Memory B cell (primary cell): ENCODE measurements at regions not wholly inside any gene's neighbourhood (a gene's known extent, or its start where the extent isn't known, plus 50 kb on each side); places are given as distances from the start of the nearest gene placed in this dataset.
"Not testable (repeated sequence)": the region's sequence is repeated elsewhere in the genome, so short reads cannot be mapped to it uniquely, and the experiment has no call there.

Experiments
- ATAC-seq: fragments of 150-1000 bp; cut with Tn5 transposase; 2 replicates; pipeline ENCODE4 v1.10.0; 2021; ENCODE audit warnings: low read depth, mild to moderate bottlenecking, moderate library complexity
- DNase-seq, 2 donors: peaks; one replicate each; pipeline ENCODE4 v3.0.0; 2022; ENCODE audit warnings: low spot score in 2 of 2
- H3K27ac Mint-ChIP-seq: one replicate; pipeline ENCODE4 v1.8.0; 2022; ENCODE audit warnings: mild to moderate bottlenecking, moderate library complexity, mixed read lengths
- H3K27me3 Mint-ChIP-seq: one replicate; pipeline ENCODE4 v1.8.0; 2022; ENCODE audit warnings: mixed read lengths
- H3K36me3 Mint-ChIP-seq: one replicate; pipeline ENCODE4 v1.8.0; 2022; ENCODE audit warnings: mild to moderate bottlenecking, mixed read lengths
- H3K4me1 Mint-ChIP-seq: one replicate; pipeline ENCODE4 v1.8.0; 2022; ENCODE audit warnings: mixed read lengths
- H3K4me3 Mint-ChIP-seq: one replicate; pipeline ENCODE4 v1.8.0; 2022; ENCODE audit warnings: mild to moderate bottlenecking, moderate library complexity, mixed read lengths
- H3K9me3 Mint-ChIP-seq: one replicate; pipeline ENCODE4 v1.8.0; 2022; ENCODE audit warnings: mixed read lengths

DNA sequence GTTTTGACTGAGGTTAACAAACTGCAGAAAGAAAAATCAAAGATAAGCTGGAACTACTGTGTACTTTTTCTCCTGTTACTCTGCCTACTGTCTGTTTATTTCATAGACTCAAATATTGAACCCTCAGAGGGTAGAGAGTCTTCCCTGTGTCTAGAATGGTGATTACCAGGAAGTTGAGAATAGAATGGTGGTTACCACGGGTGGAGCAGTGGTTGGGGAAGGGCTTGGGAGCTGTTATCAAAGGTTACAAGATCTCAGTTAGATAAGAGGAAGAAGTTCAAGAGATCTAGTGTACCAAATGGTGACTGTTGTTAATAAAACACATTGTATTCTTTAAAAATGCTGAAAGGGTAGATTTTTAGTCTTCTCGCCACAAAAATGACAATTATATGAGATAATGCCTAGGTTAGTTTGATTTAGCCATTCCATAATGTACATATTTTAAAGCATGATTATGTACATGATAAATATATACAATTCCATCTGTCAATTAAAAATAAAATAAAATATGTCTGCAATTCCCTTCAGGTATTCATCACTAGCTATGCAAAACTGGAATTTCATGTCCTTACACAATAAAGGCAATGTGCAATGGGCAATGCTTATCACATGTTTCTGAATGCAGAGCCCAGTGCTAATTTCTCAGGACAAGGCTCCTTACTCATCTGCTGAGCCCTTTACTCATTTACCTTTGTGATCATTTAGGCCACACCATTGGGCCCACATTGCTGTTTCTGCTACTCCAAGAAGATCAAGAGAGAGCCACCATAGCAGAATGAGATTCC lies 474.3 kb upstream of the CAMK1G start:
- no peak for DNase-seq
- H3K4me1 Mint-ChIP-seq, result no peaks in the 10 kb centered on the region
- H3K4me3 Mint-ChIP-seq, result no peak overlapping the region
- H3K36me3 Mint-ChIP-seq, result no peaks in the 10 kb centered on the region
- no peak overlapping the region for H3K27ac Mint-ChIP-seq
- no peaks in the 10 kb centered on the region for H3K9me3 Mint-ChIP-seq
- H3K27me3 Mint-ChIP-seq, result no peaks in the 10 kb centered on the region
- ATAC-seq, result no peak

GRCh38 chr1:209113521-209113920 lies 470.0 kb upstream of the CAMK1G start:
- Mint-ChIP-seq H3K27me3 (no peaks in the 10 kb centered on the region), H3K4me3 (no peak overlapping the region), H3K4me1 (no peaks in the 10 kb centered on the region), H3K36me3 (no peaks in the 10 kb centered on the region), H3K9me3 (peaks cover 3% of the 10 kb centered on the region), H3K27ac (no peak overlapping the region)
- ATAC-seq, result no peak
- DNase-seq, result no peak

GRCh38 chr1:209116705-209117104 lies 466.8 kb upstream of the CAMK1G start:
- Mint-ChIP-seq H3K4me1 (no peaks in the 10 kb centered on the region), H3K9me3 (peaks cover 5% of the 10 kb centered on the region)
- ATAC-seq, result no peak

GRCh38 chr1:209123601-209124000 lies 459.9 kb upstream of the CAMK1G start:
- H3K4me3 Mint-ChIP-seq, result no peak overlapping the region
- peaks cover 3% of the 10 kb centered on the region for H3K9me3 Mint-ChIP-seq
- no peaks in the 10 kb centered on the region for H3K4me1 Mint-ChIP-seq
- peaks cover 4% of the 10 kb centered on the region for H3K27me3 Mint-ChIP-seq
- DNase-seq (no peak), ATAC-seq (no peak)
- no peak overlapping the region for H3K27ac Mint-ChIP-seq
- no peaks in the 10 kb centered on the region for H3K36me3 Mint-ChIP-seq

More at GRCh38 chr1:209116705-209117104, 466.8 kb upstream of the CAMK1G start:
- H3K36me3 Mint-ChIP-seq, result no peaks in the 10 kb centered on the region
- H3K27me3 Mint-ChIP-seq, result peaks cover 2% of the 10 kb centered on the region
- DNase-seq, result no peak
- no peak overlapping the region for H3K27ac Mint-ChIP-seq
- no peak overlapping the region for H3K4me3 Mint-ChIP-seq

DNA sequence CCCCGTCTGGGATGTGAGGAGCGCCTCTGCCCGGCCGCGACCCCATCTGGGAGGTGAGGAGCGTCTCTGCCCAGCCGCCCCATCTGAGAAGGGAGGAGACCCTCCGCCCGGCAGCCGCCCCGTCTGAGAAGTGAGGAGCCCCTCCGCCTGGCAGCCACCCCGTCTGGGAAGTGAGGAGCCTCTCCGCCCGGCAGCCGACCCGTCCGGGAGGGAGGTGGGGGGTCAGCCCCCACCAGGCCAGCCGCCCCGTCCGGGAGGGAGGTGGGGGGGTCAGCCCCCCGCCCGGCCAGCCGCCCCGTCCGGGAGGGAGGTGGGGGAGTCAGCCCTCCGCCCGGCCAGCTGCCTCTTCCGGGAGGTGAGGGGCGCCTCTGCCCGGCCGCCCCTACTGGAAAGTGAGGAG lies 454.4 kb upstream of the CAMK1G start:
- H3K9me3 Mint-ChIP-seq, H3K27ac Mint-ChIP-seq, H3K4me1 Mint-ChIP-seq, H3K4me3 Mint-ChIP-seq, H3K27me3 Mint-ChIP-seq, H3K36me3 Mint-ChIP-seq, ATAC-seq, DNase-seq: not testable (repeated sequence)

- ATAC-seq, result no peak
- H3K4me3 Mint-ChIP-seq, result no peak overlapping the region
- H3K27ac Mint-ChIP-seq, result no peak overlapping the region
- DNase-seq, result no peak
- H3K9me3 Mint-ChIP-seq, result peaks cover 2% of the 10 kb centered on the region
- H3K36me3 Mint-ChIP-seq, result no peaks in the 10 kb centered on the region
- peaks cover 1% of the 10 kb centered on the region for H3K27me3 Mint-ChIP-seq
- no peaks in the 10 kb centered on the region for H3K4me1 Mint-ChIP-seq
Observed at GRCh38 chr1:209130886-209131285, 452.6 kb upstream of the CAMK1G start.

DNA sequence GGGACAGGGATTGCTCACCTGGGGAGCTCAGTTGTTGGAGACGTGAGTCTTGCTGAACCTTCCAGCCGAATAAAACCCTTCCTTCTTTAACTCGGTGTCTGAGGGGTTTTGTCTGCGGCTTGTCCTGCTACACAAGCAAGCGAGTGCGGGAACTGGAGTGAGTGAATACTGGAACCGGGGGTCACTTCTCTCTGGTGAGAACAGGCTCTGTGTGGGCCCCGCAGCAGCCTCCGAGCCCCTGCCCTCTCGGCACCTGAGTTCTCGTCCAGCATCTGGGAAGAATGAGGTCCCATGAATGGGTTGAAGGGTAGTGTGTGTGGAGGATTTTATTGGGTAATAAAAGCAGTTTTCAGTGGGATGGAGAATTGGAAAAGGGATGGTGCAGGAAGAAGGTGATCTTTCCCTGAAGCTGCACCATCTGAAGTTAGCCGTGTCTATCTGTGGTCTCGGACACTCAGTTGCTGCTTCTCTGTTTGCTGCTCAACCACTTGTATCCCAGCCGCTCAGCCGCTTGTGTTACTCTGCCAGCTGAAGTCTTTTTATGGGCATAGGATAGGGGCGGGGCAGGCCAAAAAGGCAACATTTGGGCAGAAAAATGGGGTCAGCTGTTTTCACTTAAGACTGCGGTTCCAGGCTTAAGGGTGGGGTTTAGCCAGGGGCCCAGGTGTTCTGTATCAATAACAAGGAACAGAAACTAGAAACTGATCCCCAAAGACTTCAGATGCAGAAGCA lies 450.6 kb upstream of the CAMK1G start:
- H3K27me3 Mint-ChIP-seq, result peaks cover 1% of the 10 kb centered on the region
- no peaks in the 10 kb centered on the region for H3K4me1 Mint-ChIP-seq
- H3K4me3 Mint-ChIP-seq, result no peak overlapping the region
- peaks cover 2% of the 10 kb centered on the region for H3K9me3 Mint-ChIP-seq
- H3K27ac Mint-ChIP-seq, result no peak overlapping the region
- no peak for DNase-seq
- H3K36me3 Mint-ChIP-seq, result no peaks in the 10 kb centered on the region
- no peak for ATAC-seq

DNA sequence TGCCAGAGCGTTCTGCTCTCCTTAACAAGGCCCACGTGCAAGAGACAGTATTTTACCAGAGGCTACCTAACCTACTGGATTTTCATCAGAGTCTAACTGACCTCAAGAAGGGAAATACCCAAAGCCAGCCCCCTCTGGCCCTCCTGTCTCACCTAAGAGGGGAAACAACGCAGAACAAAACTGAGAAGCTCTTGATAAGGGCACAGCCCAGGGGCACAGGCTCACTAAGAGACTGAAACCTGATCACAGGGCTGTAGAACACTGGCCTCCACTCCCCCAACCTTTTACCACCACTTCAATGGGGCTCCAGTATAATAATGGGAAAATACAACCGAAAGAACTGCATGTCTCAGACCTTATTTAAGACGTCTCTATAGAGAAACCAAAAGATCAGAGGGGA lies 449.5 kb upstream of the CAMK1G start:
- DNase-seq (no peak), ATAC-seq (no peak)
- H3K4me3 Mint-ChIP-seq, result no peak overlapping the region
- no peak overlapping the region for H3K27ac Mint-ChIP-seq
- no peaks in the 10 kb centered on the region for H3K36me3 Mint-ChIP-seq
- peaks cover 1% of the 10 kb centered on the region for H3K27me3 Mint-ChIP-seq
- peaks cover 2% of the 10 kb centered on the region for H3K9me3 Mint-ChIP-seq
- no peaks in the 10 kb centered on the region for H3K4me1 Mint-ChIP-seq

- no peak overlapping the region for H3K4me3 Mint-ChIP-seq
- no peak for ATAC-seq
- H3K4me1 Mint-ChIP-seq, result no peaks in the 10 kb centered on the region
- no peak for DNase-seq
- H3K36me3 Mint-ChIP-seq, result no peaks in the 10 kb centered on the region
- peaks cover 7% of the 10 kb centered on the region for H3K9me3 Mint-ChIP-seq
- peaks cover 2% of the 10 kb centered on the region for H3K27me3 Mint-ChIP-seq
- no peak overlapping the region for H3K27ac Mint-ChIP-seq
Observed at GRCh38 chr1:209143916-209144315, 439.6 kb upstream of the CAMK1G start.

DNA sequence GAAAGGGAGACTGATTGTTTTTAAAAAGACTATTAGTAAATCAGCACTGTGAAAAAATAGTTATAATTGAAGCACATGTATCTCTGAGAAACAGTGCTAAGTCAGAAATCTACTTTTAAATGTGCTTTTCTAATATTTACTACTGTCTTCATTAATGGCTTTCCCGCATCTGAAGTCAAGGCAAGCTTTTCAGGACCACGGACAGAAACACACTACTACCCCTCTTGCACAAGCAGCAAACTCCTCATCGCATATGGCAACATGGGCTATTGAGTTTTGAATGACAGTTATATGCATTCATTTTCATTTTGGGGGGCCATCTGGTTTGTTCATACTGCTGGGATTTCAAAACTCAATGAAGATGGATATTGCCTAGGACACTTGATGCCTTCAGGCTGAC lies 433.4 kb upstream of the CAMK1G start:
- Mint-ChIP-seq H3K27ac (no peak overlapping the region), H3K9me3 (peaks cover 3% of the 10 kb centered on the region), H3K4me3 (no peak overlapping the region), H3K4me1 (no peaks in the 10 kb centered on the region), H3K27me3 (no peaks in the 10 kb centered on the region), H3K36me3 (no peaks in the 10 kb centered on the region)
- ATAC-seq (no peak), DNase-seq (no peak)

DNA sequence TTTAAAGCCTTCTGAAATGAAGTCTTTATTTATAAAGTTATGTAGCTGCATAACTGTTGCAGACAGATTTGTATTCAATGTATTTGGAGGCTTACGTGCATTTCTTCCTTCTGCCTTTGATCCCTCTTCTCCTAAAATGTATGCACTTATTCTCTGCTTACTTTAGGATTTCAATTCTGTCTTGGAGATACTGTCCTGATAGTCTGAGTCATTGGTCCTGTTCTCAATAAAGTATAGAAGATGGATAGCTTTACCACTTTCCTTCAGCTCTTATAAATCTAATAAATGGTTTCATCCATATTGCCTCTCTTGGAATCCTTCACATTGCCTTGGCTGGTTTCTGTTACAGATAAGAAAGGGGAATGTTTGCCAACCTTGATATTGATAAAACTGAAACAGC lies 430.1 kb upstream of the CAMK1G start:
- no peak overlapping the region for H3K4me3 Mint-ChIP-seq
- H3K27ac Mint-ChIP-seq, result no peak overlapping the region
- DNase-seq, result no peak

DNA sequence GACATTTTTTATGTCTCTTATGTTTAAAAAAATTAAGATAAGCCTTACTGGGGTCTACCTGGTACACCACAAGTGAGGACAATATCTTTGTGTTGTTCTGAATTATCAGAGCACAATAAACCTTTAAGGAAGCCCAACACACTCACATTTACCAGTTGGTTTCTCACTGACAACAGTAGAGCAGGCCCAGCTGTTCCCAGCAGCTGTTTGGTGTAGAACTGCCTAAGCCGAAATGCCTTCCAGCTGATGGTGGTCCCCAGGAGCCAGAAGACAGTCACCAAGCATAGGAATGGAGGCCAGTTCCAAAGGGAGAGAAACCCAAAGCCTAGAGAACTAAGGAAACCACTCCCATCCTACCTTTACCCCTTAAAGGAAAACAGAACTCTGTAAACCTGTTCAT lies 428.6 kb upstream of the CAMK1G start:
- no peak for ATAC-seq
- Mint-ChIP-seq H3K9me3 (peaks cover 4% of the 10 kb centered on the region), H3K36me3 (no peaks in the 10 kb centered on the region), H3K4me1 (no peaks in the 10 kb centered on the region), H3K4me3 (no peak overlapping the region), H3K27me3 (no peaks in the 10 kb centered on the region), H3K27ac (no peak overlapping the region)
- DNase-seq, result no peak

More for the DNA sequence above, 430.1 kb upstream of the CAMK1G start:
- H3K27me3 Mint-ChIP-seq, result no peaks in the 10 kb centered on the region
- H3K36me3 Mint-ChIP-seq, result no peaks in the 10 kb centered on the region
- no peaks in the 10 kb centered on the region for H3K4me1 Mint-ChIP-seq
- ATAC-seq, result no peak
- peaks cover 4% of the 10 kb centered on the region for H3K9me3 Mint-ChIP-seq

DNA sequence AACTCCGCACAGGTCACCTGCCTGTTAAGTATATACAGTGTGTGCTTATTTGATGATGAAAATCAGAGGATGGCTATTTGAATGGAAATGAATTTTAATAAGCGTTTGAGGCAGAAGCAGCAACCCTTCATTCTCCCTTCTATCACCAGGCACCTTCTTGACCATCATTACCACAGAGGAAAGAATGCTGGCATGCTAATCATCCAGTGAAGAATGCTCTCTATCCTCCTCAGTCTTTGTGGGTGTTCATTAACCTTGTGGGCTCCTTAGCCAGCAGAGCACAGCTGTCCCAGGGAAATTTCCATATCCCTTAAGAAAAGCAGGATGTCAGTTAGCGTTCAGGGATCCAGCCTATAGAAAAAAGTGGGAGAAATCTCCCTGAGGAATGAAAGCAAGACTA lies 428.0 kb upstream of the CAMK1G start:
- H3K36me3 Mint-ChIP-seq, result no peaks in the 10 kb centered on the region

DNA sequence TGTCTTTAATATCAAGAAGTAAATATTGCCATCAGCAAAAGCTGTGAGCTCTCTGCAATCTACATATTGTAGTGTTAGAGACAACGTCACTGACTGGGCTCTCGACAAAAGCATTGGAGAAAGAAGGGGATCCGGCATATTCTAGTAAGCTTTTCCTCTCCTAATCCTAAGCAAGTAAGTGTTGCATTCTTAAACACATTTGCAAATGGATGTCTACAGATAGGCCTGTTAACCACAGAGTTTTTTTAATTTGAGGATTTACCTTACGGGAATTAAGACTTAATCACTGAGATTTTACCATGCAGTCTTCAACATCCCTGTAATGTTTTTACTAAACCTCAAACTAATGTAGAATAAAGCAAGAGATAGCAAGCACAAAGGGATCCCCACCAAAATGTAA lies 426.5 kb upstream of the CAMK1G start:
- Mint-ChIP-seq H3K27me3 (no peaks in the 10 kb centered on the region), H3K36me3 (no peaks in the 10 kb centered on the region), H3K4me1 (no peaks in the 10 kb centered on the region), H3K27ac (no peak overlapping the region), H3K9me3 (peaks cover 1% of the 10 kb centered on the region), H3K4me3 (no peak overlapping the region)
- no peak for DNase-seq
- no peak for ATAC-seq

More for the DNA sequence above, 428.0 kb upstream of the CAMK1G start:
- ATAC-seq, result no peak
- Mint-ChIP-seq H3K4me1 (no peaks in the 10 kb centered on the region), H3K4me3 (no peak overlapping the region), H3K27ac (no peak overlapping the region), H3K9me3 (peaks cover 4% of the 10 kb centered on the region), H3K27me3 (no peaks in the 10 kb centered on the region)
- DNase-seq, result no peak
